ENCODE measurements at regions not wholly inside any gene's neighbourhood (a gene's known extent, or its start where the extent isn't known, plus 50 kb on each side); places are given as distances from the start of the nearest gene placed in this dataset.

DNA sequence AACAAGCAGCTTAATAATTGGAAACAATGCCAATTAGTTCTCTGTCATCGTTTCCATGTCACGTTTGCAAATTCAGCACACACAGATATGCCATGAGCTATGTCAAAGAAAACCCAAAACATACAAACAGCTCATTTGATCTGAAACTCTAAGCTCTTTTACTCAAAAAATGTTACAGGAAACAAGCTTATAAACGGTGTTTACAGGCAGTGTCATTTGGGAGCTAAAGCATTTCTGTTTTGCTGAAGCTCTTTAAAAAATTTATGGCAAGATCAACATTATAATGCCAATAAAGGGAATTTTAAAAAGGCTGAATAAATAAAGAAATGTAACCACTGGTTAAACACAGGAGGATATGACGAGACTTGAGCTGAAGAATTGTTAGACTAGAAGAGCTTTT lies 94.0 kb upstream of the HS3ST2 start:
- Histone ChIP-seq H3K9ac (no peak overlapping the region), H2AFZ (ENCODE audit: low read depth) (no peak overlapping the region), H3F3A (replicated peaks; ENCODE audit: insufficient read depth) (no peaks in the 10 kb centered on the region), H3K36me3 (replicated peaks in 1 of 2; ENCODE audit: control insufficient read depth in 1 of 2, insufficient read depth in 2 of 2, low read length in 1 of 2) (no peaks in the 10 kb centered on the region), H3K79me2 (ENCODE audit: insufficient read depth) (no peaks in the 10 kb centered on the region), H3K4me3 (ENCODE audit: low read depth in 2 of 2, low read length in 1 of 2) (no peak overlapping the region), H3K27me3 (ENCODE audit: insufficient read depth) (no peaks in the 10 kb centered on the region; the same call in 1 of the 2 replicates), H3K4me1 (ENCODE audit: control insufficient read depth in 1 of 2, insufficient read depth in 2 of 2, low read depth in 1 of 2, low read length in 1 of 2) (peaks cover 0 to 17% of the 10 kb centered on the region in 2 experiments; a peak in 1 of 4 replicates), H3K9me2 (no peaks in the 10 kb centered on the region), H4K20me1 (ENCODE audit: insufficient read depth) (no peaks in the 10 kb centered on the region), H3K27ac (ENCODE audit: low read depth in 2 of 2, low read length in 1 of 2) (no peak overlapping the region), H3K4me2 (no peak overlapping the region), H3K9me3 (no peaks in the 10 kb centered on the region)
- ChIA-PET CTCF (interaction anchor here (1.0 to 1.5 kb wide), 3 partner anchors 13 to 93 kb away, joined by 3 to 4 read pairs (median 3); no protein-coding TSS in a partner anchor), POLR2A (no interaction called here)
- no peak for DNase-seq
- WGBS (ENCODE audit: low lambda C conversion rate): 24% methylated on average over 4 of the region's 4 CpGs
- TF ChIP-seq, protein P1, sequence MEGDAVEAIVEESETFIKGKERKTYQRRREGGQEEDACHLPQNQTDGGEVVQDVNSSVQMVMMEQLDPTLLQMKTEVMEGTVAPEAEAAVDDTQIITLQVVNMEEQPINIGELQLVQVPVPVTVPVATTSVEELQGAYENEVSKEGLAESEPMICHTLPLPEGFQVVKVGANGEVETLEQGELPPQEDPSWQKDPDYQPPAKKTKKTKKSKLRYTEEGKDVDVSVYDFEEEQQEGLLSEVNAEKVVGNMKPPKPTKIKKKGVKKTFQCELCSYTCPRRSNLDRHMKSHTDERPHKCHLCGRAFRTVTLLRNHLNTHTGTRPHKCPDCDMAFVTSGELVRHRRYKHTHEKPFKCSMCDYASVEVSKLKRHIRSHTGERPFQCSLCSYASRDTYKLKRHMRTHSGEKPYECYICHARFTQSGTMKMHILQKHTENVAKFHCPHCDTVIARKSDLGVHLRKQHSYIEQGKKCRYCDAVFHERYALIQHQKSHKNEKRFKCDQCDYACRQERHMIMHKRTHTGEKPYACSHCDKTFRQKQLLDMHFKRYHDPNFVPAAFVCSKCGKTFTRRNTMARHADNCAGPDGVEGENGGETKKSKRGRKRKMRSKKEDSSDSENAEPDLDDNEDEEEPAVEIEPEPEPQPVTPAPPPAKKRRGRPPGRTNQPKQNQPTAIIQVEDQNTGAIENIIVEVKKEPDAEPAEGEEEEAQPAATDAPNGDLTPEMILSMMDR (IDR thresholded peaks at IDR 0.05): no peak
- TF ChIP-seq POLR2AphosphoS5 (IDR thresholded peaks at IDR 0.05; ENCODE audit: low read depth, low read length): no peak
- TF ChIP-seq MXI1 (IDR thresholded peaks at IDR 0.05; ENCODE audit: low read depth, low read length): no peak
- TF ChIP-seq JUND (IDR thresholded peaks at IDR 0.05): no peak
- TF ChIP-seq FOXM1 (IDR thresholded peaks at IDR 0.05; ENCODE audit: low read depth): no peak
- TF ChIP-seq GABPA (IDR thresholded peaks at IDR 0.05; ENCODE audit: low read depth): no peak
- TF ChIP-seq, protein P2, sequence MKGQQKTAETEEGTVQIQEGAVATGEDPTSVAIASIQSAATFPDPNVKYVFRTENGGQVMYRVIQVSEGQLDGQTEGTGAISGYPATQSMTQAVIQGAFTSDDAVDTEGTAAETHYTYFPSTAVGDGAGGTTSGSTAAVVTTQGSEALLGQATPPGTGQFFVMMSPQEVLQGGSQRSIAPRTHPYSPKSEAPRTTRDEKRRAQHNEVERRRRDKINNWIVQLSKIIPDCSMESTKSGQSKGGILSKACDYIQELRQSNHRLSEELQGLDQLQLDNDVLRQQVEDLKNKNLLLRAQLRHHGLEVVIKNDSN (IDR thresholded peaks at IDR 0.05; ENCODE audit: borderline replicate concordance, low read depth): no peak
- TF ChIP-seq FOSL2 (IDR thresholded peaks at IDR 0.05; ENCODE audit: borderline replicate concordance, low read depth): no peak
- TF ChIP-seq, protein P3, sequence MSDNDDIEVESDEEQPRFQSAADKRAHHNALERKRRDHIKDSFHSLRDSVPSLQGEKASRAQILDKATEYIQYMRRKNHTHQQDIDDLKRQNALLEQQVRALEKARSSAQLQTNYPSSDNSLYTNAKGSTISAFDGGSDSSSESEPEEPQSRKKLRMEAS (IDR thresholded peaks at IDR 0.05; ENCODE audit: low read depth): no peak
- no peak for TF ChIP-seq RFX5 (IDR thresholded peaks at IDR 0.05; ENCODE audit: low read length)
- TF ChIP-seq MEF2A (IDR thresholded peaks at IDR 0.05; ENCODE audit: borderline replicate concordance, low read depth): no peak
- TF ChIP-seq, protein P4, sequence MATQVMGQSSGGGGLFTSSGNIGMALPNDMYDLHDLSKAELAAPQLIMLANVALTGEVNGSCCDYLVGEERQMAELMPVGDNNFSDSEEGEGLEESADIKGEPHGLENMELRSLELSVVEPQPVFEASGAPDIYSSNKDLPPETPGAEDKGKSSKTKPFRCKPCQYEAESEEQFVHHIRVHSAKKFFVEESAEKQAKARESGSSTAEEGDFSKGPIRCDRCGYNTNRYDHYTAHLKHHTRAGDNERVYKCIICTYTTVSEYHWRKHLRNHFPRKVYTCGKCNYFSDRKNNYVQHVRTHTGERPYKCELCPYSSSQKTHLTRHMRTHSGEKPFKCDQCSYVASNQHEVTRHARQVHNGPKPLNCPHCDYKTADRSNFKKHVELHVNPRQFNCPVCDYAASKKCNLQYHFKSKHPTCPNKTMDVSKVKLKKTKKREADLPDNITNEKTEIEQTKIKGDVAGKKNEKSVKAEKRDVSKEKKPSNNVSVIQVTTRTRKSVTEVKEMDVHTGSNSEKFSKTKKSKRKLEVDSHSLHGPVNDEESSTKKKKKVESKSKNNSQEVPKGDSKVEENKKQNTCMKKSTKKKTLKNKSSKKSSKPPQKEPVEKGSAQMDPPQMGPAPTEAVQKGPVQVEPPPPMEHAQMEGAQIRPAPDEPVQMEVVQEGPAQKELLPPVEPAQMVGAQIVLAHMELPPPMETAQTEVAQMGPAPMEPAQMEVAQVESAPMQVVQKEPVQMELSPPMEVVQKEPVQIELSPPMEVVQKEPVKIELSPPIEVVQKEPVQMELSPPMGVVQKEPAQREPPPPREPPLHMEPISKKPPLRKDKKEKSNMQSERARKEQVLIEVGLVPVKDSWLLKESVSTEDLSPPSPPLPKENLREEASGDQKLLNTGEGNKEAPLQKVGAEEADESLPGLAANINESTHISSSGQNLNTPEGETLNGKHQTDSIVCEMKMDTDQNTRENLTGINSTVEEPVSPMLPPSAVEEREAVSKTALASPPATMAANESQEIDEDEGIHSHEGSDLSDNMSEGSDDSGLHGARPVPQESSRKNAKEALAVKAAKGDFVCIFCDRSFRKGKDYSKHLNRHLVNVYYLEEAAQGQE (IDR thresholded peaks at IDR 0.05; ENCODE audit: low read depth, low read length): no peak
- no peak for TF ChIP-seq TEAD4 (IDR thresholded peaks at IDR 0.05; ENCODE audit: borderline replicate concordance, insufficient read depth)

All from SK-N-SH (cell line).